ENCODE measurements at regions not wholly inside any gene's neighbourhood (a gene's known extent, or its start where the extent isn't known, plus 50 kb on each side); places are given as distances from the start of the nearest gene placed in this dataset.

DNA sequence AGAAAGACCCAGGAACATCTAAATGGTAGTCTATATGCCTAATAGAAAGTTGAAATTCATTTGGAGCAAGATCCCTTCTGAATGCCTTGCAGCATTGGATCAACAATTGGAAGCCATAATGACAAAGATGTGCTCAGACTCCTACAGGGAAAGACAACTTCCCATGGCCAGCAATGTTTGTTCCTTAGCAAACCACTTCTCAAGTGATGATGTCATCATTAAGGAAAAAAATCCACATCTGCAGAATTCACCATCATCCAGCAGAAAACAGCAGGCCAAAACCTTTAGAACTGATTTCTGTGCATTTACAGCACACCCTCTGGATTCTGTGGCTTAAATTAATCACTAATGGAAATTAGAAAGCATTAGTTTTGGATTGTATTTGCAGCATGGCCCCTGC lies 82.4 kb upstream of the ZIC3 start:
- DNase-seq: no peak
- intact Hi-C loops (cut with DNase I): no loop called here

DNA sequence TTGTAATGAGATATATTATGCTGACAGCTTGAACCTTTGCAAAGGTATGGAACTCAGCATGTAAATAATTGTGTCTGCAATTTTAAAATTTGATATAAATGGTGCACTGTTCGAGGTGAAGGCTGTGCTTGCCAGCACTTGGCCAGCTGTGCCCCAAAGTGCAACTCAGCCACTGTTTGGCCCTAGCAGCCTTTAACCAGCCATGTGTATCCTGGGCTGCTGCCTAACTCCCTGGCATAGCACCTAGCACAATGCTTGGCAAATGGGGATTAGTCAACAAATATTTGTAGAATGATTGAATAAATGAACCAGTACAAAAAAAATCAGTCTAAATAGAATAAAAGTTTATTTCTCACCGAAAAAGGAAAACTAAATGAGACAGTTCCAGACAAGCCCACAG lies 83.8 kb upstream of the ZIC3 start:
- no peak for DNase-seq
- intact Hi-C loops (cut with DNase I): no loop called here

DNA sequence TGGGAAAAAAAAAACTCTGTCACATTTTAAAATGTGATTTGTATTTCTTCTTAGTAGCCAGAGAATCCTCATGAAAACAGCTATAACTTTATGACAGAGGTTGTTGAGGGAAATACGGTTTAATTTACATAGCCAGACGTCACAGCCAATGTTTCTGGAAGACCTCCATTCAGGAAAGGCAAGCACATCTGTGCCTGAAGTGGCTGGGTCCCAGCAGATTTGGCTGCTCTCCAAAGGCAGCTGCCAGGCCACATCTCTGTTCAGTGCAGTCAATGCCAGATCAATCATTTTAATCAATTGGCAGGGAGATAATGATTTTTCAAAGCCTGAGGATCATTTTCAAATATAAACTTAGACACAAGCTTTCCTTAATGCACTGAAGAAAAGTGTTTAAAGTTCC lies 86.5 kb upstream of the ZIC3 start:
- intact Hi-C loops (cut with DNase I): no loop called here
- no peak for DNase-seq

DNA sequence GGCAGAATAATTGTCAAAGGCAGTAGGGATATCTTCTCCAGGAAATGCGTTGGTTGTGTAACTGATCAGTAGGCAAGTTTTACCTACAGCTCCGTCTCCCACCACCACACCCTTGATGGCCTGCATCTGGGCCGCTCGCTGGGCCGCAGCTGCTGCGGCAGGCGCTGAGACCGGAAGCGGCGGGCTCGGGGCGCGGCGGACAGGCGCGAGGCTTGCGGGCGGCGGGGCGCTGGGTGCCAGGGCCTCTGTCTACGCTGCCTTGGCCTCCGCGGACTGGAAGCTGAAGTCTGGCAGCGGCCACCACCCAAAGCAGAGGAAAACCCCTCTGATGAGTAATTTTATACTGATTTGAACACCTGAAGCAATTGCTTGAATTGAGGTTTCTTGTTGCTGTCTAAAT lies 124.2 kb upstream of the ZIC3 start:
- intact Hi-C loops (cut with DNase I): no loop called here
- DNase-seq: no peak

GRCh38 chrX:137432609-137433008 lies 133.3 kb upstream of the ZIC3 start:
- no peak for DNase-seq
- intact Hi-C loops (cut with DNase I): loop anchor here (5.0 kb wide), 1 partner anchor 495 kb away; no protein-coding TSS in a partner anchor

- intact Hi-C loops (cut with DNase I): loop anchor here (5.0 kb wide), 1 partner anchor 495 kb away; no protein-coding TSS in a partner anchor
- DNase-seq: no peak
Measured at GRCh38 chrX:137431693-137432488, 134.0 kb upstream of the ZIC3 start.

DNA sequence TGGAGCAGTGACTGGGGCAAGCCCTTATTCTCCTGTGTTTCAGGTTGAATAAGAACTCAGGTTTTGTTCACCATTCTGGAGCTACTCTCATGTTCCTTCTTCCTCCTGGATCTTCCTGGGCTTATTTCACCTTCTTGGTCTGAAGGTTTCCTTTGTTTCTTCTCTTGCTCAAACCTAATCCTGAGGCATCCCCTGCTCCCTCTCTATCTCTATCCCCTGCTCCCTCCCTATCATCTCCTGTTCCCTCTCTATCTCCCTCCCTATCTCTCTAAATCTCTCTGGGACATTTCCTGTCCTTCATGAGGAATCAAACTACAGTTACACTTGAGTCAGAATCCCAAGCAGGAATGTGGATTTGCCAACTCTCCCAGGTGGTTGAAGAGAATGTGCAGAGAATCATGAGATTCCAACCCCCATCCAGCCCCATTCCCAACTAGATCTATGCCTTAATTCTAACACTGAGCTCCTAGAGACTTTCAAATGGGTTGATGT lies 134.9 kb upstream of the ZIC3 start:
- DNase-seq: no peak
- intact Hi-C loops (cut with DNase I): loop anchor here (5.0 kb wide), 1 partner anchor 496 kb away; no protein-coding TSS in a partner anchor

DNA sequence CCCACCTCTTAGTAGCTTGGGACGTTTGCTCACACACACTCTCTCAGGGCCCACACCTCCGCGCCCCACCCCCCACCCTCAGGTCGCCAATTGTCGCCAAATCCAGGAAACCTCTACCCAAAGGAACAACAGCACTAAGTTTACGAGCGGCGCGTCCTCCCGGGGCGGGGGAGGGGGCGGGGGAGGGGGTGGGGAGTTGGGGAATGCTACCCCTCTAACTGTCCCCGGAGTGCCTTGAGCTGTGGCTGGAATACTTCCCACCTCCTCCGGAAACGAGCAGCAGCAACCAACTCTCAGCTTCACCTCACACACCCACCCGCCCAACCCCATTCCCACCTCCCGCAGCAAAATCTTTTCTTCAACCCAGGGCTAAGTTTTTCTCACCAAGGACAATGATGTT lies 135.6 kb upstream of the ZIC3 start:
- intact Hi-C loops (cut with DNase I): loop anchor here (5.0 kb wide), 1 partner anchor 497 kb away; no protein-coding TSS in a partner anchor
- DNase-seq: no peak

DNA sequence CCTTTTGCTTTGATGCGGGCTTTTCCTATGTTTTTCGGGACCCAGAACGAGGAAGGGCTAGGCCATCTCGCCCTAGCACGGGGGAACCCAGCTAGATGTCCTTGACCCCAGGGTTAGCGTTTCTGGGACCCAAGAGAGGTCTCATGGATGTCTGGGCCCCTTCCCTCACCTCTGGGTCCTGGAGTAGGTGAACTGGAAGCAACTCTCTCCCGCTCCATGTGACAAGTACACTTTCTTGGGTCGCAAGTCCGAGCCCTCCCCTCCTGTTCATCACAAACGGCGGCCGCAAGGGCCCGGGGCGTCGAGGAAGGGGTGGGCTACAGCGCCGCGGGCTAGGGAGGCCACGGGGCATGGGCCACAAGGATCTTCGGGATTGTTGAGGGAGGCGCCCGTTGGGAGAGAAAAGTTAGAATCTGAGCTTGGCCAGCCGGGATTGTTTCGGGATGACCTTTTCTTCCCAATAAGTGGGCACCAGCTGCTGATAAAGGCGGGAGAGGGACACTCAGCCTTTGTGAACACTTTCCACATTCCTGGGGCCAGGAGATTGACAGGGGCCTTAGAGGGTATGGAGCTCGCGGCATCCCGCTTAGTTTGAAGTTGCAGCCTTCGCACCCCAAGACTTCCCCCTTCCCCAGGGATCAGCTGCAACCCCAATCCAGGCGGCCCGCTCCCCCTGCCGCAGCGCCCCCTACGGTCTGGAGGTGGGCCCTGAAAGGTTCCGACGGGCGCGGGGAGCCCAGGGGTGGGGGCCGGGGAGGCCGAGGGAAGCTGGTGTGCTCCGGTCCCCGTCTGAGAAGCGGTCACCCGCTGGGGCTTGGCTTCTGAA lies 136.9 kb upstream of the ZIC3 start:
- peak in 1 of 10 donors; percentile 47 for DNase-seq
- intact Hi-C loops (cut with DNase I): no loop called here

- intact Hi-C loops (cut with DNase I): no loop called here
- DNase-seq: peak in 1 of 10 donors; percentile 80
Measured at GRCh38 chrX:137428221-137428661, 137.7 kb upstream of the ZIC3 start.

DNA sequence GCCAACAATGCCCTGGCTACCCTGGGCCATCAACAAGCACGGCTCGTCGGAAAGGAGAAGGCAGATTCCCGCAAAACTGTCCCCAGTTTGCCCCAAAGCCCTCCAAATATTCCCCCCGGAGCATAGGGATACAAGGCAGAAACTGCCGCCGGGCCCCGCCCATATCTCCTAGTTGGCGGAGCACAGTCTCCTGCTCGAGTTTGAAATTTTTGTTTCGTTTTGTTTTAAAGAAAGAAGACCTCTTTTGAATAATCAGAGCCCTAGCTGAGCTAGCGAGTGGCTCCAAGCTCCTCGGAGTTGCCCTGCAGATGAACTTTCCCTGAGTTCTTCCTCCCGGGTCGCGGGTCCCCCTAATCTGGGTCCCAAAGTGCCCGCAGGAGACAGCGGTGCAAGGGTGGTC lies 138.1 kb upstream of the ZIC3 start:
- intact Hi-C loops (cut with DNase I): no loop called here
- DNase-seq: no peak

GRCh38 chrX:137427426-137427778 lies 138.5 kb upstream of the ZIC3 start:
- no peak for DNase-seq
- intact Hi-C loops (cut with DNase I): no loop called here

- intact Hi-C loops (cut with DNase I): no loop called here
- DNase-seq: peak in 1 of 10 donors; percentile 76
Measured at GRCh38 chrX:137426695-137427425, 139.1 kb upstream of the ZIC3 start.

GRCh38 chrX:137425986-137426385 lies 139.9 kb upstream of the ZIC3 start:
- no peak for DNase-seq
- intact Hi-C loops (cut with DNase I): no loop called here

DNA sequence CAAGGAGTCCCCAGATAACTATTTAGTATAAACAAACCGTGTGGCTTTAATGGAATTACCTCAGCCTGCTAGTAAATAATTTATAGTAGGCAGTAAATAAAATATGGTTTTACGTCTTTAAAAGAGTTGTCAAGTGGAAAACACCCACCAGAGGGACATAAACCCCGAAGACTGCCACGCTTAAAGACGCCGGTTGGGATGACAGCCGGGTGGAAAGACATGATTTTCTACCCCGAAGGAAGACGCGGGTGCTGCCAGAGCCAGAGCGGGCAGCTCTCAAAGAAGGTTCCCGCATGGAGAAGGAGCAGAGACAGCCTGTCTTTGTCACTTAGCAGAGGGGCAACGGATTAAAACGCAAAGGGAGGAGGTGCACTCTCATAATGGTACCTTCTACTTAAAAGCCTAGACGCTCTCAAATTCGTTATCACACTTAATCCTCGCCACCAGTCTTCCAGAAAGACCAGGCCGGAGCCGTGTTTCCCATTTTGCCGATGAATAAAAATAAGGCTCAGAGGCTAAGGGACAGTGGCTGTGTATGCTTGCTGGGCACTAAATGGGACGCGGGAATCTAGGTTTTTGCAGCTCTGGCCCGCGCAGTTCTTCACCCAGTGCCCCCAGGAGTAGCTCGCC lies 140.5 kb upstream of the ZIC3 start:
- intact Hi-C loops (cut with DNase I): no loop called here
- no peak for DNase-seq

GRCh38 chrX:137424679-137425078 lies 141.2 kb upstream of the ZIC3 start:
- no peak for DNase-seq
- intact Hi-C loops (cut with DNase I): no loop called here

- intact Hi-C loops (cut with DNase I): no loop called here
- no peak for DNase-seq
Measured at GRCh38 chrX:137423241-137423640, 142.7 kb upstream of the ZIC3 start.

- intact Hi-C loops (cut with DNase I): no loop called here
Measured at GRCh38 chrX:137418086-137418485, 147.8 kb upstream of the ZIC3 start.

DNA sequence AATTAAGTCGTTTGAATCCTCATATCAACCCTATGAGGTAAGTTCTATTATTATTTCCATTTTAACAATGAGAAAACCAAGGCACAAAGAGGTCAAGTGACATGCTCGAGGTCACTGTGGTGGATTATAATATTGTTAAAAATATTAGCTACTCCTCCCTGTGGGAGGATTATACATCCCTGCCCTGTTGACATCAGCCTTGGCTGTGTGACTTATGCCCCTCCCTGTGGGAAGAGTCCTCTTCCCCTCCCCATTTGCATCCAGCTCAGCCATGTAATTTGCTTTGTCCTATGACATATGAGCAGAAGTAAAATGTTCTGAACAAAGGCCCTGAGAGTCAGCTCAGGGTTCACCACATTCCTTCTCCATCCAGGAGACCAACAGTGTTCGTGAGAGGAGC lies 152.7 kb upstream of the ZIC3 start:
- DNase-seq: no peak
- intact Hi-C loops (cut with DNase I): no loop called here

More at GRCh38 chrX:137418086-137418485, 147.8 kb upstream of the ZIC3 start:
- DNase-seq: no peak

GRCh38 chrX:137405449-137406140 lies 160.3 kb upstream of the ZIC3 start:
- intact Hi-C loops (cut with DNase I): no loop called here
- DNase-seq: peak in 1 of 10 donors; percentile 79

Measured in posterior cingulate gyrus (tissue), 11 donors.